ENCODE measurements at regions not wholly inside any gene's neighbourhood (a gene's known extent, or its start where the extent isn't known, plus 50 kb on each side); places are given as distances from the start of the nearest gene placed in this dataset.
"Not testable (repeated sequence)": the region's sequence is repeated elsewhere in the genome, so short reads cannot be mapped to it uniquely, and the experiment has no call there.

GRCh38 chr13:56400774-56401173, 739.9 kb upstream of the PRR20A start:
- no peak for DNase-seq (ENCODE audit: low spot score)

GRCh38 chr13:56412856-56413255, 727.9 kb upstream of the PRR20A start:
- no peak for DNase-seq (ENCODE audit: low spot score)

- DNase-seq (ENCODE audit: low spot score): no peak
Observed at GRCh38 chr13:56424246-56424645, 716.5 kb upstream of the PRR20A start.

- no peak for DNase-seq (ENCODE audit: low spot score)
Observed at GRCh38 chr13:56457535-56458190, 683.1 kb upstream of the PRR20A start.

GRCh38 chr13:56459286-56459685, 681.4 kb upstream of the PRR20A start:
- no peak for DNase-seq (ENCODE audit: low spot score)

GRCh38 chr13:56501750-56502149, 639.0 kb upstream of the PRR20A start:
- no peak for DNase-seq (ENCODE audit: low spot score)

- DNase-seq (ENCODE audit: low spot score): no peak
Observed at GRCh38 chr13:56510836-56511235, 629.9 kb upstream of the PRR20A start.

- DNase-seq (ENCODE audit: low spot score): not testable (repeated sequence)
Observed at GRCh38 chr13:56512336-56512735, 628.4 kb upstream of the PRR20A start.

- no peak for DNase-seq (ENCODE audit: low spot score)
Observed at GRCh38 chr13:56515441-56515840, 625.3 kb upstream of the PRR20A start.

- no peak for DNase-seq (ENCODE audit: low spot score)
Observed at GRCh38 chr13:56528040-56528790, 612.5 kb upstream of the PRR20A start.

GRCh38 chr13:56530096-56530495, 610.6 kb upstream of the PRR20A start:
- DNase-seq (ENCODE audit: low spot score): no peak

- DNase-seq (ENCODE audit: low spot score): not testable (repeated sequence)
Observed at GRCh38 chr13:56547921-56548320, 592.8 kb upstream of the PRR20A start.

- DNase-seq (ENCODE audit: low spot score): no peak
Observed at GRCh38 chr13:56558698-56559320, 581.9 kb upstream of the PRR20A start.

- no peak for DNase-seq (ENCODE audit: low spot score)
Observed at GRCh38 chr13:56561327-56561726, 579.4 kb upstream of the PRR20A start.

- no peak for DNase-seq (ENCODE audit: low spot score)
Observed at GRCh38 chr13:56563663-56564062, 577.1 kb upstream of the PRR20A start.

- DNase-seq (ENCODE audit: low spot score): no peak
Observed at GRCh38 chr13:56586976-56587375, 553.7 kb upstream of the PRR20A start.

GRCh38 chr13:56615572-56615971, 525.1 kb upstream of the PRR20A start:
- DNase-seq (ENCODE audit: low spot score): no peak

- DNase-seq (ENCODE audit: low spot score): no peak
Observed at GRCh38 chr13:56622840-56623239, 517.9 kb upstream of the PRR20A start.

- DNase-seq (ENCODE audit: low spot score): not testable (repeated sequence)
Observed at GRCh38 chr13:56628886-56629285, 511.8 kb upstream of the PRR20A start.

GRCh38 chr13:56631060-56631459, 509.7 kb upstream of the PRR20A start:
- not testable (repeated sequence) for DNase-seq (ENCODE audit: low spot score)

GRCh38 chr13:56653043-56653442, 487.7 kb upstream of the PRR20A start:
- no peak for DNase-seq (ENCODE audit: low spot score)

- DNase-seq (ENCODE audit: low spot score): no peak
Observed at GRCh38 chr13:56659041-56659471, 481.7 kb upstream of the PRR20A start.

- DNase-seq (ENCODE audit: low spot score): no peak
Observed at GRCh38 chr13:56670563-56670962, 470.2 kb upstream of the PRR20A start.
